ENCODE measurements at regions not wholly inside any gene's neighbourhood (a gene's known extent, or its start where the extent isn't known, plus 50 kb on each side); places are given as distances from the start of the nearest gene placed in this dataset.

- intact Hi-C loops (cut with DNase I), result no loop called here
- H3K36me3 ChIP-seq (ENCODE audit: control insufficient read depth in 2 of 3, insufficient read depth in 3 of 3, low read length in 3 of 3), result no peaks in the 10 kb centered on the region
- TF ChIP-seq CTCF (IDR thresholded peaks at IDR 0.05; ENCODE audit: borderline replicate concordance, extremely low read depth, insufficient read depth), result no peak
- H3K9me3 ChIP-seq (ENCODE audit: control insufficient read depth in 2 of 3, insufficient read depth in 1 of 3, low read length in 3 of 3), result no peaks in the 10 kb centered on the region
- no peaks in the 10 kb centered on the region for H3K4me1 ChIP-seq (ENCODE audit: control insufficient read depth in 2 of 3, insufficient read depth in 2 of 3, low read depth in 1 of 3, low read length in 3 of 3)
- H3K27ac ChIP-seq (ENCODE audit: low read depth in 2 of 2, low read length in 2 of 2), result no peak overlapping the region
- H3K9ac ChIP-seq (ENCODE audit: low read length in 3 of 3), result no peak overlapping the region
- H3K4me3 ChIP-seq (ENCODE audit: low read length in 3 of 3), result no peak overlapping the region
- DNase-seq (no peak), FAIRE-seq (no peak)
- no peaks in the 10 kb centered on the region for H3K27me3 ChIP-seq (ENCODE audit: control insufficient read depth, insufficient read depth, low read length)
These were observed 762.8 kb downstream of the GATA3 start for GRCh38 chr10:8817299-8817698.

GRCh38 chr10:8825611-8826010, 771.1 kb downstream of the GATA3 start:
- H3K27me3 ChIP-seq (ENCODE audit: control insufficient read depth, insufficient read depth, low read length), result no peaks in the 10 kb centered on the region
- DNase-seq, result no peak
- H3K36me3 ChIP-seq (ENCODE audit: control insufficient read depth in 2 of 3, insufficient read depth in 3 of 3, low read length in 3 of 3), result no peaks in the 10 kb centered on the region
- no peak overlapping the region for H3K4me3 ChIP-seq (ENCODE audit: low read length in 3 of 3)
- H3K9me3 ChIP-seq (ENCODE audit: control insufficient read depth in 2 of 3, insufficient read depth in 1 of 3, low read length in 3 of 3), result no peaks in the 10 kb centered on the region
- no peak overlapping the region for H3K27ac ChIP-seq (ENCODE audit: low read depth in 2 of 2, low read length in 2 of 2)
- TF ChIP-seq CTCF (IDR thresholded peaks at IDR 0.05; ENCODE audit: borderline replicate concordance, extremely low read depth, insufficient read depth), result no peak
- no peak overlapping the region for H3K9ac ChIP-seq (ENCODE audit: low read length in 3 of 3)
- intact Hi-C loops (cut with DNase I), result no loop called here
- no peak for FAIRE-seq
- no peaks in the 10 kb centered on the region for H3K4me1 ChIP-seq (ENCODE audit: control insufficient read depth in 2 of 3, insufficient read depth in 2 of 3, low read depth in 1 of 3, low read length in 3 of 3)

DNA sequence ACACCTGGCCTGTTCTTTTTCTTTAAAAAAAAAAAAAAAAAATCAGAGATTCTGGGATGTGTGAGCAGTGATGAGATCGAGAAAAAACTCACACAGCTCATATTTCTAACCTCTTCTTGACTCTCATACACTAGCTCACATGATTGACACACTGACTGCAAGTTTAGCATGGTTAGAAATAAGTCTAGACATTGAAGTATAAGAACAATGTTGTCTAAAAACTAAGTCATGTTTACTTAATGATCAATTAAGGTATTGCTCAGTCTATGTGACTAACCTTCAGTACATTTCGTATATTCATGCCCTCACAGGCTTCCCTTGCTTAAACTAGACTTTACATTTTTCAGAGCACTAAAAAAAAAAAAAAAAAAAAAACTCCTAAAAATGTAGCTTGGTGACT, 775.1 kb downstream of the GATA3 start:
- DNase-seq, result no peak
- Histone ChIP-seq H3K36me3 (ENCODE audit: control insufficient read depth in 2 of 3, insufficient read depth in 3 of 3, low read length in 3 of 3) (no peaks in the 10 kb centered on the region), H3K4me1 (ENCODE audit: control insufficient read depth in 2 of 3, insufficient read depth in 2 of 3, low read depth in 1 of 3, low read length in 3 of 3) (no peaks in the 10 kb centered on the region), H3K27ac (ENCODE audit: low read depth in 2 of 2, low read length in 2 of 2) (no peak overlapping the region), H3K9ac (ENCODE audit: low read length in 3 of 3) (no peak overlapping the region), H3K9me3 (ENCODE audit: control insufficient read depth in 2 of 3, insufficient read depth in 1 of 3, low read length in 3 of 3) (no peaks in the 10 kb centered on the region), H3K4me3 (ENCODE audit: low read length in 3 of 3) (no peak overlapping the region), H3K27me3 (ENCODE audit: control insufficient read depth, insufficient read depth, low read length) (no peaks in the 10 kb centered on the region)
- FAIRE-seq, result no peak
- intact Hi-C loops (cut with DNase I), result no loop called here
- TF ChIP-seq CTCF (IDR thresholded peaks at IDR 0.05; ENCODE audit: borderline replicate concordance, extremely low read depth, insufficient read depth), result no peak

DNA sequence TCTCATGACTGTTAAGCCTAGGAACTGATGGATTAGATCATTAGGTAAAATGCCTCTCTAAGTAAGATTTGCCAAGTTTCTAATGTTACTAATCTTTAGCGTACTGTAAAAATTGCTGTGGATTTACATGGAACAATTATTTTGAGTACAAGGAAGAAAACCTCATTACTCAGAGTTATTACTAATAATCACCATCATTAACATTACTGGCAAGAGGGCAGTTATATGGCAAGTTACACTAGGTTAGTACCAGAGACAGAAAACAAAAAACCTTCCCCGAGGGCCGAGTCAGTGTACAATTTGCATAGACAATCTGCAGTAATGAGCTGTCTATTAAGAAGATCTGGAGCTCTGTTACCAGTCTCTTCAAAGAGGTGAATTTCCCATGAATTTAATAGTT, 775.6 kb downstream of the GATA3 start:
- no peak for DNase-seq
- intact Hi-C loops (cut with DNase I), result no loop called here
- H3K27ac ChIP-seq (ENCODE audit: low read depth in 2 of 2, low read length in 2 of 2), result no peak overlapping the region
- no peak overlapping the region for H3K9ac ChIP-seq (ENCODE audit: low read length in 3 of 3)
- no peaks in the 10 kb centered on the region for H3K9me3 ChIP-seq (ENCODE audit: control insufficient read depth in 2 of 3, insufficient read depth in 1 of 3, low read length in 3 of 3)
- H3K4me3 ChIP-seq (ENCODE audit: low read length in 3 of 3), result no peak overlapping the region
- FAIRE-seq, result no peak
- H3K27me3 ChIP-seq (ENCODE audit: control insufficient read depth, insufficient read depth, low read length), result no peaks in the 10 kb centered on the region
- H3K4me1 ChIP-seq (ENCODE audit: control insufficient read depth in 2 of 3, insufficient read depth in 2 of 3, low read depth in 1 of 3, low read length in 3 of 3), result no peaks in the 10 kb centered on the region
- no peaks in the 10 kb centered on the region for H3K36me3 ChIP-seq (ENCODE audit: control insufficient read depth in 2 of 3, insufficient read depth in 3 of 3, low read length in 3 of 3)
- no peak for TF ChIP-seq CTCF (IDR thresholded peaks at IDR 0.05; ENCODE audit: borderline replicate concordance, extremely low read depth, insufficient read depth)

Data from kidney (tissue), 13 donors.